GM12878 (cell line): ENCODE measurements at regions not wholly inside any gene's neighbourhood (a gene's known extent, or its start where the extent isn't known, plus 50 kb on each side); places are given as distances from the start of the nearest gene placed in this dataset.

ENCODE experiments used
- BCLAF1 ChIP-seq: fragments of 450-650 bp; IDR thresholded peaks from 2 replicates; pipeline ENCODE4 v1.6.1; 2017; ENCODE audit warnings: antibody characterized with exemption, mild to moderate bottlenecking, moderate library complexity
- CTCF ChIP-seq, 3 experiments: IDR thresholded peaks in 2 of 3; conservative IDR thresholded peaks in 1 of 3; 2 replicates each; pipeline ENCODE4 v1.5.1; 2011; ENCODE audit warnings: low read depth in 3 of 3, low read length in 3 of 3, mild to moderate bottlenecking in 3 of 3, control low read depth in 2 of 3, moderate library complexity in 2 of 3, inconsistent platforms in 1 of 3, mixed read lengths in 1 of 3; ENCODE audit not compliant: control insufficient read depth in 2 of 3, insufficient read depth in 1 of 3; ENCODE audit errors: extremely low read depth in 1 of 3
- SMAD1 ChIP-seq: fragments of 450-650 bp; IDR thresholded peaks from 2 replicates; pipeline ENCODE4 v1.6.1; 2018; ENCODE audit warnings: mild to moderate bottlenecking, low read depth; ENCODE audit not compliant: partially characterized antibody
- SP1 ChIP-seq: IDR thresholded peaks from one replicate; pipeline ENCODE4 v1.6.1; 2011; ENCODE audit warnings: low read depth, low read length
- ZBTB11 ChIP-seq: fragments of 450-650 bp; formaldehyde crosslinking; IDR thresholded peaks from 2 replicates; pipeline ENCODE4 v1.5.0; 2022; ENCODE audit warnings: mild to moderate bottlenecking, missing genetic modification characterization
- TF ChIP-seq, protein P1 (sequence below): IDR thresholded peaks from 2 replicates; pipeline ENCODE4 v1.6.1; 2012; ENCODE audit warnings: improper control_type of control experiment, low read depth, low read length; ENCODE audit not compliant: insufficient replicate concordance

DNA sequence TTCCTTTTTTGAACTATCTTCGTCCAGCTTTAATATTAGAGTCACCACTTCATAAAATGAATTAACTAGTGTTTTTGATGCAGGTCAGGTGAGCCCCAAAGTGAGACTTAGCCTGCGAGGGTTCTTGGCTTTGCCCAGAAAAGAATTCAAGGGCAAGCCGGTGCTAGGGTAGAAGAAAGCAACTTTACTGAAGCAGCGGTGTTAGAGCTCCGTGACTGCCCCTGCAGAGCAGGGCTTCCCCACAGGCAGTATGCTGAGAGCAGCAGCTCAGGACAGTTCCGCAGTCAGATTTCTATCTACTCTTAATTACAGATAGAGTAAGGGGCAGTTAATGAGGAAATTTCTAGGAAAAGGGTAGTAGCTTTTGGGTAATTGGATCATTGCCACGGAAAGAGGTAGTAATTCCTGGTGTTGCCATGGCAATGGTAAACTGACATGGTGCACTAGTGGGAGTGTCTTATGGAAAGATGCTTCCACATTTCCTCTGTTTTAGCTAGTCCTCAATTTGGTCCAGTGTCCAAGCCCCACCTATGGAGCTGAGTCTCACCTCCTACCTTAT, 432.2 kb upstream of the ZNF507 start (continued):
- TF ChIP-seq CTCF (IDR thresholded peaks at IDR 0.05 in 2 of 3, conservative IDR thresholded peaks at IDR 0.05 in 1 of 3; ENCODE audit: control insufficient read depth in 2 of 3, extremely low read depth in 1 of 3, insufficient read depth in 1 of 3, low read depth in 3 of 3, low read length in 3 of 3) (no peak), SMAD1 (no peak), SP1 (no peak), ZBTB11 (CRISPR knock-in tag) (no peak), BCLAF1 (no peak)
- TF ChIP-seq, protein P1, sequence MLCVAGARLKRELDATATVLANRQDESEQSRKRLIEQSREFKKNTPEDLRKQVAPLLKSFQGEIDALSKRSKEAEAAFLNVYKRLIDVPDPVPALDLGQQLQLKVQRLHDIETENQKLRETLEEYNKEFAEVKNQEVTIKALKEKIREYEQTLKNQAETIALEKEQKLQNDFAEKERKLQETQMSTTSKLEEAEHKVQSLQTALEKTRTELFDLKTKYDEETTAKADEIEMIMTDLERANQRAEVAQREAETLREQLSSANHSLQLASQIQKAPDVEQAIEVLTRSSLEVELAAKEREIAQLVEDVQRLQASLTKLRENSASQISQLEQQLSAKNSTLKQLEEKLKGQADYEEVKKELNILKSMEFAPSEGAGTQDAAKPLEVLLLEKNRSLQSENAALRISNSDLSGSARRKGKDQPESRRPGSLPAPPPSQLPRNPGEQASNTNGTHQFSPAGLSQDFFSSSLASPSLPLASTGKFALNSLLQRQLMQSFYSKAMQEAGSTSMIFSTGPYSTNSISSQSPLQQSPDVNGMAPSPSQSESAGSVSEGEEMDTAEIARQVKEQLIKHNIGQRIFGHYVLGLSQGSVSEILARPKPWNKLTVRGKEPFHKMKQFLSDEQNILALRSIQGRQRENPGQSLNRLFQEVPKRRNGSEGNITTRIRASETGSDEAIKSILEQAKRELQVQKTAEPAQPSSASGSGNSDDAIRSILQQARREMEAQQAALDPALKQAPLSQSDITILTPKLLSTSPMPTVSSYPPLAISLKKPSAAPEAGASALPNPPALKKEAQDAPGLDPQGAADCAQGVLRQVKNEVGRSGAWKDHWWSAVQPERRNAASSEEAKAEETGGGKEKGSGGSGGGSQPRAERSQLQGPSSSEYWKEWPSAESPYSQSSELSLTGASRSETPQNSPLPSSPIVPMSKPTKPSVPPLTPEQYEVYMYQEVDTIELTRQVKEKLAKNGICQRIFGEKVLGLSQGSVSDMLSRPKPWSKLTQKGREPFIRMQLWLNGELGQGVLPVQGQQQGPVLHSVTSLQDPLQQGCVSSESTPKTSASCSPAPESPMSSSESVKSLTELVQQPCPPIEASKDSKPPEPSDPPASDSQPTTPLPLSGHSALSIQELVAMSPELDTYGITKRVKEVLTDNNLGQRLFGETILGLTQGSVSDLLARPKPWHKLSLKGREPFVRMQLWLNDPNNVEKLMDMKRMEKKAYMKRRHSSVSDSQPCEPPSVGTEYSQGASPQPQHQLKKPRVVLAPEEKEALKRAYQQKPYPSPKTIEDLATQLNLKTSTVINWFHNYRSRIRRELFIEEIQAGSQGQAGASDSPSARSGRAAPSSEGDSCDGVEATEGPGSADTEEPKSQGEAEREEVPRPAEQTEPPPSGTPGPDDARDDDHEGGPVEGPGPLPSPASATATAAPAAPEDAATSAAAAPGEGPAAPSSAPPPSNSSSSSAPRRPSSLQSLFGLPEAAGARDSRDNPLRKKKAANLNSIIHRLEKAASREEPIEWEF, result no peak
- TF ChIP-seq, all 136 proteins: peak for 0
